ENCODE measurements at regions not wholly inside any gene's neighbourhood (a gene's known extent, or its start where the extent isn't known, plus 50 kb on each side); places are given as distances from the start of the nearest gene placed in this dataset.

GRCh38 chr18:2201036-2201600 is 370.2 kb downstream of the METTL4 start:
- TF ChIP-seq CTCF (IDR thresholded peaks at IDR 0.05; ENCODE audit: low read depth, low read length): no peak
- DNase-seq (ENCODE audit: extremely low read depth, low read depth): no peak

GRCh38 chr18:2204736-2205135 is 366.6 kb downstream of the METTL4 start:
- TF ChIP-seq CTCF (IDR thresholded peaks at IDR 0.05; ENCODE audit: low read depth, low read length): no peak
- DNase-seq (ENCODE audit: extremely low read depth, low read depth): no peak

GRCh38 chr18:2207294-2207693 is 364.0 kb downstream of the METTL4 start:
- TF ChIP-seq CTCF (IDR thresholded peaks at IDR 0.05; ENCODE audit: low read depth, low read length): no peak
- DNase-seq (ENCODE audit: extremely low read depth, low read depth): no peak

- no peak for DNase-seq (ENCODE audit: extremely low read depth, low read depth)
- no peak for TF ChIP-seq CTCF (IDR thresholded peaks at IDR 0.05; ENCODE audit: low read depth, low read length)
Measured at GRCh38 chr18:2212598-2213205, 358.6 kb downstream of the METTL4 start.

GRCh38 chr18:2213905-2214304 is 357.4 kb downstream of the METTL4 start:
- no peak for TF ChIP-seq CTCF (IDR thresholded peaks at IDR 0.05; ENCODE audit: low read depth, low read length)
- DNase-seq (ENCODE audit: extremely low read depth, low read depth): no peak

- DNase-seq (ENCODE audit: extremely low read depth, low read depth): no peak
- no peak for TF ChIP-seq CTCF (IDR thresholded peaks at IDR 0.05; ENCODE audit: low read depth, low read length)
Measured at GRCh38 chr18:2217356-2217755, 353.9 kb downstream of the METTL4 start.

- DNase-seq (ENCODE audit: extremely low read depth, low read depth): no peak
- no peak for TF ChIP-seq CTCF (IDR thresholded peaks at IDR 0.05; ENCODE audit: low read depth, low read length)
Measured at GRCh38 chr18:2218101-2218500, 353.2 kb downstream of the METTL4 start.

Measured in AG09319 (cell line).